ENCODE measurements at regions not wholly inside any gene's neighbourhood (a gene's known extent, or its start where the extent isn't known, plus 50 kb on each side); places are given as distances from the start of the nearest gene placed in this dataset.

- ATAC-seq (ENCODE audit: insufficient number of reproducible peaks, low FRiP score, low read depth), result no peak
- H3K36me3 ChIP-seq, result no peaks in the 10 kb centered on the region
- H3K4me3 ChIP-seq, result no peak overlapping the region
- no peaks in the 10 kb centered on the region for H3K27me3 ChIP-seq (replicated peaks; ENCODE audit: insufficient read depth)
- H3K9me3 ChIP-seq, result no peaks in the 10 kb centered on the region
- no peak for DNase-seq (ENCODE audit: low spot score)
- H3K4me1 ChIP-seq (ENCODE audit: control insufficient read depth in 1 of 2, low read depth in 2 of 2), result no peaks in the 10 kb centered on the region
- TF ChIP-seq CTCF (IDR thresholded peaks at IDR 0.05), result no peak
- H3K27ac ChIP-seq, result no peak overlapping the region
Measured at GRCh38 chr22:49687786-49688515, 139.7 kb downstream of the BRD1 start.

- H3K4me3 ChIP-seq, result no peak overlapping the region
- ATAC-seq (ENCODE audit: insufficient number of reproducible peaks, low FRiP score, low read depth), result no peak
- H3K4me1 ChIP-seq (ENCODE audit: control insufficient read depth in 1 of 2, low read depth in 2 of 2), result no peaks in the 10 kb centered on the region
- no peaks in the 10 kb centered on the region for H3K36me3 ChIP-seq
- H3K9me3 ChIP-seq, result no peaks in the 10 kb centered on the region
- no peak overlapping the region for H3K27ac ChIP-seq
- TF ChIP-seq CTCF (IDR thresholded peaks at IDR 0.05), result no peak
- no peaks in the 10 kb centered on the region for H3K27me3 ChIP-seq (replicated peaks; ENCODE audit: insufficient read depth)
- DNase-seq (ENCODE audit: low spot score), result no peak
Measured at GRCh38 chr22:49687333-49687732, 140.3 kb downstream of the BRD1 start.

- Histone ChIP-seq H3K27ac (no peak overlapping the region), H3K9me3 (no peaks in the 10 kb centered on the region), H3K4me3 (no peak overlapping the region), H3K27me3 (replicated peaks; ENCODE audit: insufficient read depth) (no peaks in the 10 kb centered on the region), H3K4me1 (ENCODE audit: control insufficient read depth in 1 of 2, low read depth in 2 of 2) (no peaks in the 10 kb centered on the region), H3K36me3 (no peaks in the 10 kb centered on the region)
- ATAC-seq (ENCODE audit: insufficient number of reproducible peaks, low FRiP score, low read depth) (no peak), DNase-seq (ENCODE audit: low spot score) (no peak)
- no peak for TF ChIP-seq CTCF (IDR thresholded peaks at IDR 0.05)
Measured at GRCh38 chr22:49686495-49687219, 141.0 kb downstream of the BRD1 start.

- Histone ChIP-seq H3K9me3 (no peaks in the 10 kb centered on the region), H3K4me1 (ENCODE audit: control insufficient read depth in 1 of 2, low read depth in 2 of 2) (no peaks in the 10 kb centered on the region), H3K27me3 (replicated peaks; ENCODE audit: insufficient read depth) (no peaks in the 10 kb centered on the region), H3K36me3 (no peaks in the 10 kb centered on the region), H3K27ac (no peak overlapping the region), H3K4me3 (no peak overlapping the region)
- DNase-seq (ENCODE audit: low spot score) (no peak), ATAC-seq (ENCODE audit: insufficient number of reproducible peaks, low FRiP score, low read depth) (no peak)
- TF ChIP-seq CTCF (IDR thresholded peaks at IDR 0.05), result no peak
Measured at GRCh38 chr22:49685686-49686085, 142.0 kb downstream of the BRD1 start.

- Histone ChIP-seq H3K36me3 (no peaks in the 10 kb centered on the region), H3K4me1 (ENCODE audit: control insufficient read depth in 1 of 2, low read depth in 2 of 2) (no peaks in the 10 kb centered on the region), H3K4me3 (no peak overlapping the region), H3K27ac (no peak overlapping the region), H3K27me3 (replicated peaks; ENCODE audit: insufficient read depth) (no peaks in the 10 kb centered on the region), H3K9me3 (no peaks in the 10 kb centered on the region)
- ATAC-seq (ENCODE audit: insufficient number of reproducible peaks, low FRiP score, low read depth), result no peak
- no peak for TF ChIP-seq CTCF (IDR thresholded peaks at IDR 0.05)
- DNase-seq (ENCODE audit: low spot score), result no peak
Measured at GRCh38 chr22:49685116-49685515, 142.6 kb downstream of the BRD1 start.
